GM12878 (cell line): ENCODE measurements at regions not wholly inside any gene's neighbourhood (a gene's known extent, or its start where the extent isn't known, plus 50 kb on each side); places are given as distances from the start of the nearest gene placed in this dataset.

Experiments used
- CTCF ChIP-seq, 3 experiments: IDR thresholded peaks in 2 of 3; conservative IDR thresholded peaks in 1 of 3; 2 replicates each; pipeline ENCODE4 v1.5.1; 2011; ENCODE audit warnings: low read depth in 3 of 3, low read length in 3 of 3, mild to moderate bottlenecking in 3 of 3, control low read depth in 2 of 3, moderate library complexity in 2 of 3, inconsistent platforms in 1 of 3, mixed read lengths in 1 of 3; ENCODE audit not compliant: control insufficient read depth in 2 of 3, insufficient read depth in 1 of 3; ENCODE audit errors: extremely low read depth in 1 of 3
- NRF1 ChIP-seq: conservative IDR thresholded peaks from 2 replicates; pipeline ENCODE4 v1.6.1; 2011; ENCODE audit warnings: mild to moderate bottlenecking, low read depth, low read length, improper control_type of control experiment
- POLR2A ChIP-seq: IDR thresholded peaks from 2 replicates; pipeline ENCODE4 v1.6.1; 2011; ENCODE audit warnings: low read depth, mild to moderate bottlenecking, low read length
- RBBP5 ChIP-seq: fragments of 200-600 bp; sonication (generic); conservative IDR thresholded peaks from 2 replicates; pipeline ENCODE4 v1.6.1; 2016
- REST ChIP-seq: IDR thresholded peaks from 2 replicates; pipeline ENCODE4 v1.6.1; 2012; ENCODE audit warnings: mild to moderate bottlenecking, low read depth, low read length
- SIN3A ChIP-seq: IDR thresholded peaks from 2 replicates; pipeline ENCODE4 v1.6.1; 2012; ENCODE audit warnings: low read depth, low read length, improper control_type of control experiment
- SIX5 ChIP-seq: IDR thresholded peaks from 2 replicates; pipeline ENCODE4 v1.6.1; 2011; ENCODE audit warnings: mild to moderate bottlenecking, low read depth, low read length, moderate library complexity; ENCODE audit not compliant: severe bottlenecking
- SREBF2 ChIP-seq: IDR thresholded peaks from 2 replicates; pipeline ENCODE4 v1.6.1; 2012; ENCODE audit warnings: mild to moderate bottlenecking, low read length
- ZBTB11 ChIP-seq: fragments of 450-650 bp; formaldehyde crosslinking; IDR thresholded peaks from 2 replicates; pipeline ENCODE4 v1.5.0; 2022; ENCODE audit warnings: mild to moderate bottlenecking, missing genetic modification characterization
- ZBTB4 ChIP-seq: fragments of 450-650 bp; formaldehyde crosslinking; IDR thresholded peaks from 2 replicates; pipeline ENCODE4 v1.4.0; 2022; ENCODE audit warnings: mild to moderate bottlenecking, moderate library complexity
- ZZZ3 ChIP-seq: IDR thresholded peaks from 2 replicates; pipeline ENCODE4 v1.6.1; 2011; ENCODE audit warnings: low read depth; ENCODE audit not compliant: control insufficient read depth, insufficient read length

GRCh38 chrX:10367406-10367805 is 210.6 kb downstream of the CLCN4 start:
- no peak for TF ChIP-seq SIN3A
- TF ChIP-seq NRF1, result no peak
- no peak for TF ChIP-seq ZBTB4 (CRISPR knock-in tag)
- no peak for TF ChIP-seq POLR2A
- TF ChIP-seq SIX5, result no peak
- TF ChIP-seq SREBF2, result no peak
- no peak for TF ChIP-seq REST
- no peak for TF ChIP-seq CTCF (IDR thresholded peaks at IDR 0.05 in 2 of 3, conservative IDR thresholded peaks at IDR 0.05 in 1 of 3; ENCODE audit: control insufficient read depth in 2 of 3, extremely low read depth in 1 of 3, insufficient read depth in 1 of 3, low read depth in 3 of 3, low read length in 3 of 3)
- no peak for TF ChIP-seq RBBP5
- TF ChIP-seq ZZZ3, result no peak
- TF ChIP-seq ZBTB11 (CRISPR knock-in tag), result no peak
